GM21381 (cell line): ENCODE measurements at regions not wholly inside any gene's neighbourhood (a gene's known extent, or its start where the extent isn't known, plus 50 kb on each side); places are given as distances from the start of the nearest gene placed in this dataset.

ENCODE experiments used
- ATAC-seq: cut with Tn5 transposase; IDR thresholded peaks from one replicate; pipeline ENCODE4 v1.9.1; 2021; ENCODE audit warnings: mild to moderate bottlenecking, moderate library complexity; ENCODE audit not compliant: unreplicated experiment

GRCh38 chr5:68352166-68352565, 136.6 kb downstream of the PIK3R1 start:
- no peak for ATAC-seq

DNA sequence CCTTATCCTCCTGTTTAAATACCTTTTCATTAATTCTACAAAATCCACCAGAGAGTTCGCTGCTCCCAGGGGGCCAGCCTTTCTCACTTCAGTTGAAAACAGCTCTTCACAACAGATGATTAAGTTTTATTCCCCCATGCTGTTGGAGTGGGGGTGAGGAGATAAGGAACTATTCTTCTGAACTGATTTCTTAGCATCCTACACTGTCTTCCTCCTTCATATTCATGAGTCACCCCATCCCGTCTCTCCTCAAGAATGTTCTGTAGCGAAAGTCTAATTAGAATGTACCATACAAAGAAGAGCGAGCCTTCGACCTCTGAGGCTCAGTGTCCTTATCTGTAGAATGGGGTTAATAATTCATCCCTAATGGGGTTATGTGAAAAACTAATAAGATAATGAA, 138.0 kb downstream of the PIK3R1 start:
- no peak for ATAC-seq

GRCh38 chr5:68354315-68354714, 138.8 kb downstream of the PIK3R1 start:
- ATAC-seq = no peak

GRCh38 chr5:68356216-68356615, 140.7 kb downstream of the PIK3R1 start:
- ATAC-seq = no peak

GRCh38 chr5:68356623-68357022, 141.1 kb downstream of the PIK3R1 start:
- no peak for ATAC-seq

GRCh38 chr5:68359699-68360098, 144.1 kb downstream of the PIK3R1 start:
- ATAC-seq = no peak

DNA sequence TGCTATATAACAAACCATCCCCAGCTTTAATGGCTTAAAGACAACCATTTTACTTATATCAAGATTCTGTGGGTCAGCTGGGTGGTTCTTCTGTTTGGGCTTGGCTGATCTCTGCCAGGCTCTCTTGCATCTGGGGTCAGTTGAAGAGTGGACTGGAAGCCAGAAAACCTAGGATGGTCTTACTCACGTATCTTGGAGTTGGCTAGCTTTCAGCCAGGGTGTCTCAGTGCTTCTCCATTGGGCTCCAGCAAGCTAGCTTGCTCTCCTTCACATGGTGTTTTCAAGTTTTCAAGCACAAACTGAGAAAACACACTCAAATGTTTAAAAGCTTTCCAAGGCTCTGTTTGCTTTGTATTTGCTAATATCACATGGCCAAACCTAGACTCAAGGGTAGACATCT, 146.8 kb downstream of the PIK3R1 start:
- no peak for ATAC-seq

DNA sequence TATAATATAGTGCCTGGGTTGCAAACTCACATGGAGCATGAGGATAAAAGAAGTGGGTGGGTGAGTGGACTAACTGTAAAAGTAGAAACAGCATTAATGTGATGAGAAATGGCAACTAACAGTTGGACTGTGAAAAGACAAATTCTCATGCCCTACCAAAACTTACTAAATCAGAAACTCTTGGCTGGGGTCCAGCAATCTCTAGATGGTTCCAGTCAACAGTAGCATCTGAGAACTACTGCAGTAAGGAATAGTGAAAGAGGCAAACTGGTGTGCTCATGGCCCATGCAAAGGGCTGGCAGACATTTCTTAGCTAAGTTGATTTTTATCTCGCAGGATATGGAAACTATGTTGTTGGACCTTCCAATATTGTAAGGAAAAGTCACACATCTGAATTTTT, 150.3 kb downstream of the PIK3R1 start:
- no peak for ATAC-seq

GRCh38 chr5:68367287-68367686, 151.7 kb downstream of the PIK3R1 start:
- no peak for ATAC-seq

DNA sequence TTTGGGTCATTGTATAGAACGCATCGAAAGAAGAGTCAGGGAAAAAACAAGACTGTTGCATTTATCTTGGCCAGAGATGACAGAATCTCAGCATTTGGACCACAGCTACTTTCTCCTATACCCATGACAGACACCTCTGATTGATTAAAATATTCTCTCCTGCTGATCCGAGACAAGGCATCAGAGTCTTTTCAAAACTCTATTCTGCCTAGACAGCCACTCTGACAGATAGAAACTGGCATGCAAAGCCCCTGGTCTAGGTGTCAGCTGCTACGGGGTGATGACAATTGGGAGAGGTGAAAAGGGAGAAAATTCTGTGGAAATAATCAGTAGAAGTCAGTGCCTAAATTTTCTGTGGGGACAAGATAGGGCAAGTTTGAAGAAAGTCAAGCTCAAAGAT, 152.2 kb downstream of the PIK3R1 start:
- no peak for ATAC-seq

DNA sequence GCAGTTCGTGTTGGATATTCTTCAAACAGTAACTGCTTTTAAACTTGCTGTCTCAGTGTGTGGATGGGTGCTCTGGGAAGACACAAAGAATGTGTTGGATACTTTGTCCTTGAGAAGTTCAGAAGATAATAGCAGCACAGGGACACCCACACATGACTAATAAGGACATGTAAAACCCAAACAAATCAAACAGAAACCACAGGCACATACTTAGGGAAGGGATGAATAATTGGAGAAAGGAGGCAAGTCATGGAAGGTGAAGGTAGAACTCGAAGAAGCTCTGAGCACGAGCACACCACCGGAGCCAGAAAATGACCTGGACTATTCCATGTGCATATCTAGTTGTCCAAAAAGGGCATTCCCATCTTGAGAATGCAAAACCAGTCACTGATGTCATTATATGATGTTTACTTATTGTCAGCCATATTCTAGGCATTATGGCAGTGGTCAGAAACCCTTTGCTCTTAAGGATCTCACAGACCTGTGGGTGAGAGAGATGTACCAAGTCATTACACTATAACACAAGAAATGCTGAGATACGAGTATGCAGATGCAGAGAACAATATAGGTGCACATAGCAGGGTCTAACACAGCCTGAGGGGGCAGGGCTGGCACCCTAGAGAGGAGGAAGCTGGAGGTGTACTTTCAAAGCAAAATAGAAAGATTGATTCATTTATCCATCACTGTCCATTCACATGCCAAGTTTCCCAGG, 152.9 kb downstream of the PIK3R1 start:
- no peak for ATAC-seq

GRCh38 chr5:68369023-68369359, 153.4 kb downstream of the PIK3R1 start:
- no peak for ATAC-seq

DNA sequence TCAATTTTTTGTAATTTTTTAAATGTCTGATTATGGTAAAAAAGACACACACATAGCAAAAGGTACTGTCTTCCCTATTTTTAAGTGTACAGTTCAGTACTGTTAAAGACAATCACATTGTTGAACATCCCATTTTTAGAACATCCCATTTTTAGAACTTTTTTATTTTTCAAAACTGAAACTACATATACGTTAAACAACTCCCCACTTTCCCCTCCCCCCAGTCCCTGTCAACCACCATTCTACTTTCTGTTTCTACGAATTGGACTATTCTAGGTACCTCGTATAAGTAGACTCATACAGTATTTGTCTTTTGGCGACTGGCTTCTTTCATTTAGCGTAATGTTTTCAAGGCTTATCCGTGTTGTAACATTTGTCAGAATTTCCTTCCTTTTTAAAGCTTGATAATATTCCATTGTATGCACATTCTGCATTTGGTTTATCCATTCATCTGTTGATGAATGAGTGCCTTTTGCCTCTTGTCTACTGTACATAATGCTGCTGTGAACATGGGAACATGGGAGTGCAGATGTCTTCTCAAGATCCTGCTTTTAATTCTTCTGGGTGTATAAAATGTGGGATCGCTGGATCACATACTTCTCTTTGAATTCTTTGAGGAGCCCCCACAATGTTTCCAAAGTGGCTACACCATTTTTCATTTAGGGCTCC, 154.0 kb downstream of the PIK3R1 start:
- ATAC-seq = peak; percentile 68

- no peak for ATAC-seq
Measured at GRCh38 chr5:68370196-68370595, 154.6 kb downstream of the PIK3R1 start.

DNA sequence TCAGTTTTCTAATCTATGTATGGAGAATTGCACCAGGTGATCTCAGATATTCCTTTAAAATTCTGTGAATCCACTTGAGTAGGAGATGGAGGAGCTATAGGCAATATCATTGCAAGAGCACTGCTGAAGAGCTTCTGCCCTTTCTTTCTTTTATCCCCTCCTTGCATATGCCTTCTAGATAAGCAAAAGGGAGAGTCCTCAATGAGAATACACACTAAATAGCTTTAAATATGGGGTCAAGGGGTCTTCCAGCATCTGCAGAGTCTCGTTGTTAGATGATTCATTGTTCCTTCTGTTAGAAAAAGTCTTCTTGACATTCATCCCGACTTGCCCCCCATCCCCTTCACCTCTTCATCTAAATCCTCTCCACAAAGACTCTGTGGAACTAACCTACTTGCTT, 156.1 kb downstream of the PIK3R1 start:
- no peak for ATAC-seq

DNA sequence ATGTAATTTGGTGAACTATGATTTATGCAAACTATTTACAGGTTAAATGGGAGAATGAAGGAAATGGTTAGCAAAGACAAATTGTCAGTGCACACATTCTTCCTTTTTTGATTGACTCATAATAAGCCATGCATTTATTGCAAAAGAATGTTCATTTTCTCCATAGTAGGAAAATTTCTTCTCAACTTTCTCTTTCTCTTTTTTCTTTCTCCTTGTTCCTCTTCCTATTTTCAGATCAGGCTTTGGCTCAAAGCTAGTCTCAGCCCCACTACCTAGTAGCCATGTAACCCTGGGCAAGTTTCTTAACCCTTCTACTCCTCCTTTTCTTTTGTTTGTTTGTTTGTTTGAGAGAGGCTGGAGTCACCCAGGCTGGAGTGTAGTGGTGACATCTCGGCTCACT, 156.6 kb downstream of the PIK3R1 start:
- ATAC-seq = no peak

GRCh38 chr5:68373050-68373449, 157.5 kb downstream of the PIK3R1 start:
- ATAC-seq = no peak

DNA sequence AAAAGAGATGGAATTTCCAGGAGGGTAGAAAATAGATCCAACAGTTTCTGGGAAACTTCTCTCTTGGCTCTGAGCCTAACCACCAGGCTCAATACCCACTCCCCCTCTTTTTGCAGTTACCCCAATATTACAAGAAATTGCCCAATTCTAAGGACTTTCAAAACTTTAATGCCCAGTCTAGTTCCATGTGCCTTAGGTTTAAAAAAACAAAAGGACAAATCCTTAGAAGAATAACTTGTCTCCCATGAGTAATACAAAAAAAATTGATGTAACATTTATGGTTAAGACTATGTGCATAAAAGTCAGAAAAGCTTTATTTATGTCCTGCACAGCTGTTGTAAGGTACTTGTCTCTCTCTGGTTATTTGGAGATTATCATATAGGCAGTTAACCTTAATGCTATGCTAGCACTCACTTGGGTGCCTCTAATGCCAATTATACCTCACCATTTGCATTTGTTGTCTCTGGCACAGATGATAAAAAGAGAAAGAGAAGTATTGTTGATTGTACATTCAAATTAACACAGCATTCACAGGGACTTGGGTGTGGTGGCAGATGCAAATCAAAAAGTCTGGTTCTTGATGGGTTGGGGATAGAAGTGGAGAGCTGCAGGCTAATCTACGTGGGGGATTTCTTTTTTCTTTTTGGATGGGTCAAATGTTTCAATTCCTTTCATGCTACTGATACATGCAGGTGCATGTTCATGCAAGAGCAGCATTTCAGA, 159.4 kb downstream of the PIK3R1 start:
- no peak for ATAC-seq

DNA sequence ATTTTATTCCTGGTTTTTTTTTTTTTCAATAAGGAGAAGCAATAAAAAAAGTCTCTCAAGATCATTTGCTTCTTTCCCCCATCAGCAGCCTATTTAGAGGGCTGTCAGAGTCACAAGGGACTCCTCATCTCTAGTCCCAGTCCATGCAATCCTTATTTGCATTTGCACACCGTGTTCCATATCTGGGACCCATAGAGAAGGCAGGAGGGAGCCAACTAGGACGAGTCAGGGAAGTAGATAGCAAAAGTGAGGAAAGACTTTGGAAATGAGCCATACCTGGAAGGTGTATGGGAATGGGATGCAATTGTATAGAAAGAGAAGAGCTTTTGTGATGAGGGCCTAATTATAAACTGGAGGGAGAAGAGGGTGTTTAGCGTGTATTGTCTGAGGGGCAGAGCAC, 160.0 kb downstream of the PIK3R1 start:
- ATAC-seq = no peak

DNA sequence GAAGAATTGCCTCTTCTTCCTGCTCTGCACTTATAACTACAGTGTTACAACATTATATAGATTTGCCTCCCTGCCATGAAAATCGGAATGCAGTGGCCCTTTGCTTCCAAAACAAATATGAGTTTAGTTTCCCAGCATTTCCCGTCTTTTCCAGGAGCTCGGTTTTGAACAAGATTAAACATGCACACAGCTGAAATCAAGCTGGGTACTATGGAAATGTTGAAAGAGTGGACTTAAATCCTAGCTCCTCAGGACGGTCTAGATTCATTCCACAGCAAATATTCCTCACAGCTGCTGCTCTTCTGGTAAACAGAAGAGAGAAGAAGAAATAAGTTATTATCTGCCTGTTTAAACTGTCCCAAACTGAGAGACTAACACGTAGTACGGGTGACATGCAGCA, 161.4 kb downstream of the PIK3R1 start:
- no peak for ATAC-seq

DNA sequence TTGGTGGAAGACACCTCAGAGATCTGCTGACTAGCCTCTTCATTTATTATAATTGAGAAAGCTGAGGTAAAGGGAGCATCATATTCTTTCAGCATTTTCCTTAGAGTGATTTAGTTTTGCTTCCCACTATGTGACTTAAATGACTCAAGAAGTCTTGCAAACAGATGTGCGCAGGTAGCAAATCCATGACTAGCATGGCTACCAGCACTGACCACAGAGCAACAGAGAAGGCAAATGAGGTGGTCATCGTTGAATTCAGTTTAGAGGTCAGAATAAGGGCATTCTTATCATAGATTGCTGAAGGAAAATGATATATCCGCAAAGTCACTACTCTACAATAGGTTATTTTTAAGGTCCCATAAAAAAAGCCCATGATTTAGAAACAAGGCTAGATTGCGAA, 162.2 kb downstream of the PIK3R1 start:
- no peak for ATAC-seq

DNA sequence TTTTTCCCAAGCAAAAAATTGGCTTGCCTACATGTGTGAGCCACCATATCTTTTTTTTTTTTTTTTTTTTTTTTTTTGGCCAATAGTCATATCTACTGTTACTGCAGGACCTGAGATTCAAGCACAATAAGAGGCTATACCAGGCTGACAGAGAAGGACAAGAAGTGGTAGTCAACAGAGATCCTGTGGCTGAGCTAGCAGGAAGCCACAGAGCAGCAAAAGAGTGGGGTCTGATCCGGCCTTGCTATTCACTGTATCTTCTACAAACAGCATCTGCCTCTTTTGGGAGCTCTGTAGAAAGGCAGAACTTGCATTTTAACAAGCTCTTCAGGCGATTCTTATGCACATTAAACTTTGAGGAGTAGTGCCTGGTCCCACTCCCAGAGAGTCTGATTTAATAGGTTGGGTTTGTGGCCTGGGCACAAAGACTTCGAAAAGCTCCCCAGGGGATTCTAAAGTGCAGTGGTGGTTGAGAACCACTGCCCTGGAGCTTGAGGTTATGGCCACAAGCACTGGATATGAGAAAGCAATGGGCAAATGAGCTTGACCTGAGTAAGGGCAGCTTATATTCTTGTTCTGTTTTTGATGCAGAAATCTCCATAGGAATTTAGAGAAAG, 162.8 kb downstream of the PIK3R1 start:
- peak; percentile 85 for ATAC-seq
